ENCODE measurements at regions not wholly inside any gene's neighbourhood (a gene's known extent, or its start where the extent isn't known, plus 50 kb on each side); places are given as distances from the start of the nearest gene placed in this dataset.

DNA sequence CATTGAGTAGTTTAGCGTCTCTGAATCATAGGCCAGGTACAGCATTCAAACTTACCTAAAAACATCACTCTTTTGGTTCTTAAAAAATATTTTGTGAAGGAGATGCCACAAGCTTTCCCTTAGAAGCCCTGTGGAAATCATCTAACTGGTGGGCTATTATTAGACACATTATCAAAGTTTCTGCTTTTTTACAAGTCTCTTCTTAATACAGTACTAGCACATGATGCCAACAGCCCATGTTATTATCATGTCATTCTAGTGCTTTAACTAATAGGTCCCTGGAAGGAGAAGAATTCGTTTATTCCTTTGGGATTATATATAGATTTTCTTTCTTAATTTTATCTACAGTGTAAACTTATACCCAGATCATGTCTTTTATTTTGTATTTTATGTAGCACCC, 146.0 kb upstream of the PTPRK start:
- in situ Hi-C loops (cut with HindIII; ENCODE audit: low sequenced_read_pairs): no loop called here
- DNase-seq (ENCODE audit: low read depth, low spot score): no peak
- TF ChIP-seq, protein P1, sequence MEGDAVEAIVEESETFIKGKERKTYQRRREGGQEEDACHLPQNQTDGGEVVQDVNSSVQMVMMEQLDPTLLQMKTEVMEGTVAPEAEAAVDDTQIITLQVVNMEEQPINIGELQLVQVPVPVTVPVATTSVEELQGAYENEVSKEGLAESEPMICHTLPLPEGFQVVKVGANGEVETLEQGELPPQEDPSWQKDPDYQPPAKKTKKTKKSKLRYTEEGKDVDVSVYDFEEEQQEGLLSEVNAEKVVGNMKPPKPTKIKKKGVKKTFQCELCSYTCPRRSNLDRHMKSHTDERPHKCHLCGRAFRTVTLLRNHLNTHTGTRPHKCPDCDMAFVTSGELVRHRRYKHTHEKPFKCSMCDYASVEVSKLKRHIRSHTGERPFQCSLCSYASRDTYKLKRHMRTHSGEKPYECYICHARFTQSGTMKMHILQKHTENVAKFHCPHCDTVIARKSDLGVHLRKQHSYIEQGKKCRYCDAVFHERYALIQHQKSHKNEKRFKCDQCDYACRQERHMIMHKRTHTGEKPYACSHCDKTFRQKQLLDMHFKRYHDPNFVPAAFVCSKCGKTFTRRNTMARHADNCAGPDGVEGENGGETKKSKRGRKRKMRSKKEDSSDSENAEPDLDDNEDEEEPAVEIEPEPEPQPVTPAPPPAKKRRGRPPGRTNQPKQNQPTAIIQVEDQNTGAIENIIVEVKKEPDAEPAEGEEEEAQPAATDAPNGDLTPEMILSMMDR (IDR thresholded peaks at IDR 0.05; ENCODE audit: low read depth, low read length): no peak

DNA sequence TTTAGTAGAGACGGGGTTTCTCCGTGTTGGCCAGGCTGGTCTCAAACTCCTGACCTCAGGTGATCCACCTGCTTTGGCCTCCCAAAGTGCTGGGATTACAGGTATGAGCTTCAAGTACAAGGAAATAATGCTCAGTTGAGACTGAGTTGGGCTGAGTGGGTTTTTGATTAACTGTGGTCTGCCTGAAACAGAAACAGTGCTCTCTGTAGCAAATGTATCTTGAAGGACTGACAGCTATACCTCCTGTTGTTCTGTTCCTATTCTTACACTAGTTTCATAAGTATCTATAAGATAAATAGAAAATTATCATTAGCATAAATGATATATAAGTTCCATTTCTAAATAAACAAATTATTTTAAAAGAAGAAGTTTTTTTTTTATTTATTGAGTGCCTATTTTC, 142.8 kb upstream of the PTPRK start:
- no peak for DNase-seq (ENCODE audit: low read depth, low spot score)
- TF ChIP-seq, protein P1 (IDR thresholded peaks at IDR 0.05; ENCODE audit: low read depth, low read length): no peak
- in situ Hi-C loops (cut with HindIII; ENCODE audit: low sequenced_read_pairs): no loop called here
- H3K4me3 ChIP-seq (ENCODE audit: low read depth, low read length): no peak overlapping the region

More for the DNA sequence above, 146.0 kb upstream of the PTPRK start:
- no peak overlapping the region for H3K4me3 ChIP-seq (ENCODE audit: low read depth, low read length)

DNA sequence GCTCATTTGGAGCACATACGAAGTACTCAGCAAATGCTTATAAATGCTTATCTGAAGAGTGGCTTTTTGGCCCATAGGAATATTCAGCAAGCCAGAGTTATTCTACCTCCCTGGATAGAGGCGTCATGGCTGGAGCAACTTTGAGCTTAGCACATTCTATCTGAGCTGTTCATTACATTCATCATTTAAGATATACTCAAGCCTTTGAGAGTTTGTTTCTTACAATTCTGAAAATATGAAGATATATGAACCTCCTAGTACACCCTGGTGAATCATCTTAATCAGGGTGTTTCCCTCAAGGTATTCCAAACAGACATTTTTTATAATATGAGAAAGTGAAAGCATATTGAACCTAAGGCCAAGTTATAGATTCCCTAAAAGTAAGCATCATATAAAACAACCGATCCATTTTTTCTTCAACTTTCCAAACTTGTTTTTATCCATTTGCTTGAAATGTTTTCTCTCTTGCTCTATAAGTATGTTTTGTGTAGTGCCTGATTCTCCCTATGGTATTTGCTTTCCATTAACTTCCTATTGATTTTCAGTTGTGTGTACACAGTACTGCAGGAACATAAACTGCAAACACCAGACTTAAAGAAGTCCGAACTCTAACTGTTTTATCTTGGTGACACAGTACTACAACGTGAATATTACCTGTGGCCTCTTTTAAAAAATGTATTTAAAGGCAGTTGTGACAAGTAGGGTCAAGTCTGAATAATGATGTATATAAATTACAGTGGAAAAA, 139.7 kb upstream of the PTPRK start:
- in situ Hi-C loops (cut with HindIII; ENCODE audit: low sequenced_read_pairs): no loop called here
- TF ChIP-seq, protein P1 (IDR thresholded peaks at IDR 0.05; ENCODE audit: low read depth, low read length): no peak
- no peak for DNase-seq (ENCODE audit: low read depth, low spot score)
- no peak overlapping the region for H3K4me3 ChIP-seq (ENCODE audit: low read depth, low read length)

DNA sequence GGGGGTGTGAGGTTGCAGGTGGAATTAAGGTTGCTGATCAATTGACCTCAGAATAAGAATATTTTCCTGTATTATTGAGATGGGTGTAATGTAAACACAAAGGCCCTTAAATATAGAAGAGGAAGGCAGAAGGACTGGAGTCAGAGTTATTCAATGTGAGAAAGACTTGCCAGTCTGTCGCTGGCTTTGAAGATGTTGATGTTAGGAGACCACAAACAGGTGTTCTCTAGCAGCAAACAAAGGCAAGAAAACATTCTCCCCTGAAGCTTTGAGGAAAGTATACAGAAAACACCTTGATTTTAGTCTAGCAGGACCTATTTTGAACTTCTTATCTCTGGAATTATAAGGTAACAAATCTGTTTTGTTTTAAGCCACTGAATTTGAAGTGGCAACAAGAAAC, 138.9 kb upstream of the PTPRK start:
- DNase-seq (ENCODE audit: low read depth, low spot score): no peak
- TF ChIP-seq, protein P1 (IDR thresholded peaks at IDR 0.05; ENCODE audit: low read depth, low read length): no peak
- no peak overlapping the region for H3K4me3 ChIP-seq (ENCODE audit: low read depth, low read length)
- in situ Hi-C loops (cut with HindIII; ENCODE audit: low sequenced_read_pairs): no loop called here

DNA sequence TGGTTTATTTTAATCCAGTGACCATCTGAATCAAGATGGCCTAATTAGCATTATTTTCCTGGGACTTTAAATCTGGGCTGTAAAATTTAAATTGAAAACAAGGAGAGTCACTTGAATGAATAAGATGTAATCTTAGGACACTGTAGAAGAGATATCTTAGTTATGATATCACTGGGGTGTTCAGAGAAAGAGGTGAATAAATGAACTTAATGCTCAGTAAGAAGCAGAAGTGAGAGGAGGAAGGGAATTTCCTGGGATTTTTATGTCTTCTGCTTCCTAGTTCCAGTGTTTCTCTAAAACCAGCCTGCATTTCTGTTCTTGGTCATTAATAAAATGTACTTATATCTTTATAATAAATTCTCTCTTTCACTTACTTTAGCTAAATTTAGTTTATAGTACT, 136.8 kb upstream of the PTPRK start:
- in situ Hi-C loops (cut with HindIII; ENCODE audit: low sequenced_read_pairs): no loop called here
- H3K4me3 ChIP-seq (ENCODE audit: low read depth, low read length): no peak overlapping the region
- TF ChIP-seq, protein P1 (IDR thresholded peaks at IDR 0.05; ENCODE audit: low read depth, low read length): no peak
- DNase-seq (ENCODE audit: low read depth, low spot score): peak; percentile 8

DNA sequence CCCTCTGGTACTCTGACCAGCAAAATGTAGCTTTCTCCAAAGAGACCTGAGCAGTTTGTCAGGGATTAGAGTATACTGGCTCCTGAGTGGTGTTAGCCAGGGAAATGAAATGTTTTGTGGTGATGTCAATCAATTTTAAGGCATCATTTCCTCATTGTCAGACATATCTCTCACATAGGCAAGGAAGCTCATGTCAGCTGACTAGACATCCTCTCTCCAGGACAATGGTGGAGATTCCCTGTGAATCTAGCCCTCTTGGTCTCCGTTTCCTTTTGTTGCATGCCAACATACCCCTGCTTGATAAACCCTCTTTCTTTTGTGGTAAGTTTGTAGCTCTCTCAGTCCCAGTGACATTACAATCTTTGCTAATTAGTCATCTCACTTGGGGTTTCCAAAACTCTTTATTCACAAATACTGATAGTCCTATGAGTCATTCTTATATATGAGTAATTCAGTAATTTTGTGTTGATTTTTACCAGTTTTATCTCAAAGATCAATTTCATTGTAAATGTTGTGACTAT, 135.6 kb upstream of the PTPRK start:
- in situ Hi-C loops (cut with HindIII; ENCODE audit: low sequenced_read_pairs): no loop called here

More for the DNA sequence above, 135.6 kb upstream of the PTPRK start:
- H3K4me3 ChIP-seq (ENCODE audit: low read depth, low read length): no peak overlapping the region
- DNase-seq (ENCODE audit: low read depth, low spot score): peak; percentile 91
- TF ChIP-seq, protein P1 (IDR thresholded peaks at IDR 0.05; ENCODE audit: low read depth, low read length): no peak
